DOHH2 (cell line): ENCODE measurements at regions not wholly inside any gene's neighbourhood (a gene's known extent, or its start where the extent isn't known, plus 50 kb on each side); places are given as distances from the start of the nearest gene placed in this dataset.

Source experiments
- CTCF ChIP-seq: fragments of 200-600 bp; sonication (generic); IDR thresholded peaks from one replicate; pipeline ENCODE4 v1.5.1; 2014; ENCODE audit warnings: antibody characterized with exemption, mild to moderate bottlenecking, low read depth, low read length; ENCODE audit not compliant: poor library complexity, severe bottlenecking
- EZH2phosphoT487 ChIP-seq: fragments of 200-600 bp; sonication (generic); IDR thresholded peaks from 2 replicates; pipeline ENCODE4 v1.6.1; 2017; ENCODE audit warnings: borderline replicate concordance, mild to moderate bottlenecking, antibody characterized with exemption, low read length, moderate library complexity, mixed read lengths

GRCh38 chr15:60081976-60082375 lies 77.9 kb downstream of the FOXB1 start:
- no peak for TF ChIP-seq CTCF
- no peak for TF ChIP-seq EZH2phosphoT487
